GM23338 (cell line): ENCODE measurements at regions not wholly inside any gene's neighbourhood (a gene's known extent, or its start where the extent isn't known, plus 50 kb on each side); places are given as distances from the start of the nearest gene placed in this dataset.

Experiments
- ATAC-seq: fragments of 200-7000 bp; cut with Tn5 transposase; 3 replicates; pipeline ENCODE4 v1.9.1; 2020
- DNase-seq: peaks from one replicate; pipeline ENCODE4 v3.0.0-alpha.2; 2015; ENCODE audit warnings: low spot score
- H2AFZ ChIP-seq: fragments of 200-600 bp; sonication (generic); 2 replicates; pipeline ENCODE4 v1.8.0; 2016; ENCODE audit warnings: antibody characterized with exemption, mild to moderate bottlenecking, moderate library complexity
- H3F3A ChIP-seq: fragments of 200-600 bp; sonication (generic); replicated peaks from 2 replicates; pipeline ENCODE4 v1.8.0; 2017; ENCODE audit warnings: antibody characterized with exemption, mixed run types, low read depth
- H3K27ac ChIP-seq: fragments of 200-600 bp; sonication (generic); 2 replicates; pipeline ENCODE4 v1.6.1; 2016; ENCODE audit warnings: low read depth
- H3K27me3 ChIP-seq: fragments of 200-600 bp; sonication (generic); 2 replicates; pipeline ENCODE4 v1.8.0; 2016; ENCODE audit warnings: mild to moderate bottlenecking, mixed run types, moderate library complexity; ENCODE audit not compliant: insufficient read depth
- H3K36me3 ChIP-seq: fragments of 200-600 bp; sonication (generic); 2 replicates; pipeline ENCODE4 v1.8.0; 2016; ENCODE audit warnings: mild to moderate bottlenecking; ENCODE audit not compliant: insufficient read depth
- H3K4me1 ChIP-seq: fragments of 200-600 bp; sonication (generic); 2 replicates; pipeline ENCODE4 v1.8.0; 2016; ENCODE audit warnings: mild to moderate bottlenecking, moderate library complexity; ENCODE audit not compliant: insufficient read depth
- H3K4me2 ChIP-seq: fragments of 200-600 bp; sonication (generic); 2 replicates; pipeline ENCODE4 v1.7.1; 2017; ENCODE audit warnings: mixed run types
- H3K4me3 ChIP-seq: fragments of 200-600 bp; sonication (generic); 2 replicates; pipeline ENCODE4 v1.6.1; 2016; ENCODE audit warnings: mixed run types
- H3K79me2 ChIP-seq: fragments of 200-600 bp; sonication (generic); replicated peaks from 2 replicates; pipeline ENCODE4 v1.8.0; 2017; ENCODE audit warnings: mild to moderate bottlenecking; ENCODE audit not compliant: insufficient read depth
- H3K9me2 ChIP-seq: fragments of 200-600 bp; sonication (generic); 2 replicates; pipeline ENCODE4 v1.8.0; 2017; ENCODE audit not compliant: insufficient read depth
- H4K20me1 ChIP-seq: fragments of 200-600 bp; sonication (generic); replicated peaks from 2 replicates; pipeline ENCODE4 v1.8.0; 2017; ENCODE audit warnings: mild to moderate bottlenecking; ENCODE audit not compliant: insufficient read depth
- H3K27ac Mint-ChIP-seq: 2 replicates; pipeline ENCODE4 v1.8.0; 2020; ENCODE audit warnings: inconsistent platforms, mild to moderate bottlenecking, moderate library complexity, mixed read lengths
- H3K27me3 Mint-ChIP-seq: 3 replicates; pipeline ENCODE4 v1.8.0; 2022; ENCODE audit warnings: low read depth, mild to moderate bottlenecking, moderate library complexity, mixed read lengths, inconsistent platforms; ENCODE audit not compliant: insufficient read depth, poor library complexity
- H3K36me3 Mint-ChIP-seq: 3 replicates; pipeline ENCODE4 v1.8.0; 2021; ENCODE audit warnings: low read depth, mild to moderate bottlenecking, inconsistent platforms, moderate library complexity, mixed read lengths
- H3K4me1 Mint-ChIP-seq: 3 replicates; pipeline ENCODE4 v1.8.0; 2020; ENCODE audit warnings: mild to moderate bottlenecking, inconsistent platforms, mixed read lengths
- H3K4me3 Mint-ChIP-seq: 3 replicates; pipeline ENCODE4 v1.8.0; 2021; ENCODE audit warnings: moderate library complexity, mild to moderate bottlenecking, inconsistent platforms, mixed read lengths
- H3K9me3 Mint-ChIP-seq: 3 replicates; pipeline ENCODE4 v1.8.0; 2020; ENCODE audit warnings: moderate library complexity, mild to moderate bottlenecking, inconsistent platforms, mixed read lengths
- CTCF ChIP-seq, 2 experiments: fragments of 200-600 bp in 1 of 2; sonication (generic) in 1 of 2; conservative IDR thresholded peaks; 2 replicates each; pipeline versions ENCODE4 v1.5.1 to v1.6.1; 2016 to 2017; ENCODE audit warnings: antibody characterized with exemption in 2 of 2, low read depth in 2 of 2, mild to moderate bottlenecking in 2 of 2, moderate library complexity in 1 of 2
- EZH2 ChIP-seq: fragments of 200-600 bp; sonication (generic); IDR thresholded peaks from one replicate; pipeline ENCODE4 v1.8.0; 2017; ENCODE audit warnings: antibody characterized with exemption, mild to moderate bottlenecking, low read depth; ENCODE audit not compliant: unreplicated experiment
- JUNB ChIP-seq: IDR thresholded peaks from one replicate; pipeline ENCODE4 v1.6.1; 2016; ENCODE audit warnings: antibody characterized with exemption; ENCODE audit not compliant: unreplicated experiment
- NANOG ChIP-seq: IDR thresholded peaks from 2 replicates; pipeline ENCODE4 v1.6.1; 2016; ENCODE audit warnings: antibody characterized with exemption, borderline replicate concordance
- POLR2AphosphoS5 ChIP-seq: IDR thresholded peaks from 2 replicates; pipeline ENCODE4 v1.6.1; 2016; ENCODE audit warnings: antibody characterized with exemption, low read depth
- REST ChIP-seq: IDR thresholded peaks from one replicate; pipeline ENCODE4 v1.6.1; 2018; ENCODE audit warnings: antibody characterized with exemption; ENCODE audit not compliant: unreplicated experiment
- ZNF114 ChIP-seq: fragments of 250-450 bp; sonication (Bioruptor Pico); IDR thresholded peaks from 2 replicates; pipeline ENCODE4 v1.5.0; 2020; ENCODE audit warnings: mild to moderate bottlenecking, moderate library complexity
- ZNF462 ChIP-seq: fragments of 250-450 bp; sonication (Bioruptor Pico); IDR thresholded peaks from 2 replicates; pipeline ENCODE4 v1.5.0; 2020; ENCODE audit warnings: mild to moderate bottlenecking, moderate library complexity

GRCh38 chr6:164037171-164037870 lies 622.8 kb downstream of the QKI start:
- Histone ChIP-seq H3K36me3 (no peaks in the 10 kb centered on the region), H3K79me2 (no peaks in the 10 kb centered on the region), H3K4me2 (no peak overlapping the region), H3K27me3 (no peaks in the 10 kb centered on the region), H3F3A (no peaks in the 10 kb centered on the region), H3K4me3 (no peak overlapping the region), H3K4me1 (no peaks in the 10 kb centered on the region), H3K9me2 (peaks cover 4% of the 10 kb centered on the region; the same call in 1 of the 2 replicates), H2AFZ (0 out of 2 replicates have a peak overlapping the region, but pooled peaks have one; percentile 9), H3K27ac (no peak overlapping the region), H4K20me1 (no peaks in the 10 kb centered on the region)
- Mint-ChIP-seq H3K4me3 (no peak overlapping the region), H3K4me1 (peaks cover 3% of the 10 kb centered on the region; the same call in 2 of the 3 replicates), H3K27ac (no peak overlapping the region), H3K27me3 (peaks cover 2% of the 10 kb centered on the region), H3K36me3 (no peaks in the 10 kb centered on the region), H3K9me3 (peaks cover under 1% of the 10 kb centered on the region; the same call in 1 of the 3 replicates)
- ATAC-seq (no peak), DNase-seq (no peak)
- no peak for TF ChIP-seq EZH2
- no peak for TF ChIP-seq JUNB
- no peak for TF ChIP-seq REST
- no peak for TF ChIP-seq NANOG

GRCh38 chr6:164035900-164036485 lies 621.5 kb downstream of the QKI start:
- H2AFZ ChIP-seq = no peak overlapping the region
- H3K9me2 ChIP-seq = no peaks in the 10 kb centered on the region
- H3K79me2 ChIP-seq = no peaks in the 10 kb centered on the region
- H3K27me3 ChIP-seq = no peaks in the 10 kb centered on the region
- peaks cover 3% of the 10 kb centered on the region; the same call in 2 of the 3 replicates for H3K4me1 Mint-ChIP-seq
- H3K36me3 Mint-ChIP-seq = no peaks in the 10 kb centered on the region
- no peak overlapping the region for H3K4me3 ChIP-seq
- peak; percentile 8 for DNase-seq
- H3K27me3 Mint-ChIP-seq = peaks cover 5% of the 10 kb centered on the region
- no peaks in the 10 kb centered on the region; the same call in 2 of the 3 replicates for H3K9me3 Mint-ChIP-seq
- H3K36me3 ChIP-seq = no peaks in the 10 kb centered on the region
- no peaks in the 10 kb centered on the region for H4K20me1 ChIP-seq
- no peaks in the 10 kb centered on the region for H3F3A ChIP-seq
- no peak overlapping the region for H3K4me3 Mint-ChIP-seq
- no peak for ATAC-seq
- H3K27ac ChIP-seq = no peak overlapping the region
- H3K4me1 ChIP-seq = no peaks in the 10 kb centered on the region
- H3K27ac Mint-ChIP-seq = no peak overlapping the region
- H3K4me2 ChIP-seq = no peak overlapping the region
- TF ChIP-seq ZNF462 (CRISPR knock-in tag) (no peak), POLR2AphosphoS5 (no peak), NANOG (no peak), JUNB (no peak), CTCF (conservative IDR thresholded peaks at IDR 0.05; ENCODE audit: low read depth in 2 of 2) (no peak), ZNF114 (CRISPR knock-in tag) (no peak), EZH2 (no peak)
